ENCODE measurements at regions not wholly inside any gene's neighbourhood (a gene's known extent, or its start where the extent isn't known, plus 50 kb on each side); places are given as distances from the start of the nearest gene placed in this dataset.
A peak's percentile ranks its signal among the peaks of the same experiment; 100 is the strongest.

GRCh38 chr2:24439971-24440340 lies 51.1 kb upstream of the NCOA1 start:
- DNase-seq (ENCODE audit: low read depth), result no peak

GRCh38 chr2:24439280-24439970 lies 51.6 kb upstream of the NCOA1 start:
- DNase-seq (ENCODE audit: low read depth), result no peak

GRCh38 chr2:24438106-24438505 lies 52.9 kb upstream of the NCOA1 start:
- no peak for DNase-seq (ENCODE audit: low read depth)

- DNase-seq (ENCODE audit: low read depth), result no peak
Measured at GRCh38 chr2:24435391-24436316, 55.4 kb upstream of the NCOA1 start.

GRCh38 chr2:24434541-24434940 lies 56.5 kb upstream of the NCOA1 start:
- DNase-seq (ENCODE audit: low read depth), result no peak

GRCh38 chr2:24432735-24433134 lies 58.3 kb upstream of the NCOA1 start:
- DNase-seq (ENCODE audit: low read depth), result no peak

- no peak for DNase-seq (ENCODE audit: low read depth)
Measured at GRCh38 chr2:24432121-24432520, 58.9 kb upstream of the NCOA1 start.

- DNase-seq (ENCODE audit: low read depth), result peak; percentile 45
Measured at GRCh38 chr2:24429197-24430074, 61.6 kb upstream of the NCOA1 start.

GRCh38 chr2:24424387-24424786 lies 64.1 kb upstream of the ITSN2 start:
- DNase-seq (ENCODE audit: low read depth), result no peak

GRCh38 chr2:24423095-24423494 lies 62.8 kb upstream of the ITSN2 start:
- DNase-seq (ENCODE audit: low read depth), result no peak

GRCh38 chr2:24421668-24422067 lies 61.3 kb upstream of the ITSN2 start:
- DNase-seq (ENCODE audit: low read depth), result peak; percentile 25

- no peak for DNase-seq (ENCODE audit: low read depth)
Measured at GRCh38 chr2:24420373-24420772, 60.0 kb upstream of the ITSN2 start.

GRCh38 chr2:24418166-24418841 lies 58.0 kb upstream of the ITSN2 start:
- no peak for DNase-seq (ENCODE audit: low read depth)

GRCh38 chr2:24412812-24413211 lies 52.5 kb upstream of the ITSN2 start:
- DNase-seq (ENCODE audit: low read depth), result no peak

GRCh38 chr2:24411488-24412151 lies 51.3 kb upstream of the ITSN2 start:
- no peak for DNase-seq (ENCODE audit: low read depth)

GRCh38 chr2:24410976-24411375 lies 50.6 kb upstream of the ITSN2 start:
- no peak for DNase-seq (ENCODE audit: low read depth)

- DNase-seq (ENCODE audit: low read depth), result peak; percentile 77
Measured at GRCh38 chr2:24409700-24410556, 49.6 kb upstream of the ITSN2 start.

Data from HT1080 (cell line).